CD4-positive, alpha-beta T cell (primary cell): ENCODE measurements at regions not wholly inside any gene's neighbourhood (a gene's known extent, or its start where the extent isn't known, plus 50 kb on each side); places are given as distances from the start of the nearest gene placed in this dataset.

Source experiments
- ATAC-seq: fragments of 200-7000 bp; cut with Tn5 transposase; one replicate; pipeline ENCODE4 v1.10.0; 2022; ENCODE audit warnings: mild to moderate bottlenecking; ENCODE audit not compliant: poor library complexity
- CTCF ChIA-PET: fragments of 350-600 bp; sonication (Branson Sonifier 250); formaldehyde crosslinking; loops from one replicate; lab custom pipeline; 2021; ENCODE audit warnings: antibody characterized with exemption, inconsistent platforms; lab: Charles Lee
- POLR2A ChIA-PET: fragments of 350-600 bp; sonication (Branson Sonifier 250); formaldehyde crosslinking; loops from one replicate; lab custom pipeline; 2021; ENCODE audit warnings: antibody characterized with exemption, inconsistent platforms; lab: Charles Lee
- DNase-seq, 14 experiments: peaks; one replicate each; pipeline ENCODE4 v3.0.0-alpha.2; 2013 to 2020; ENCODE audit warnings: mixed read lengths in 2 of 14
- H3K27ac ChIP-seq, 2 donors: one replicate each; pipeline versions ENCODE4 v1.5.1 to v1.7.0; 2013; ENCODE audit warnings: low read length in 2 of 2, low read depth in 1 of 2, mild to moderate bottlenecking in 1 of 2
- H3K27me3 ChIP-seq, 2 experiments: 1 replicate in 1 of 2; 2 replicates in 1 of 2; pipeline versions ENCODE4 v1.6.1 to v1.7.0; 2013; ENCODE audit warnings: low read length in 2 of 2, control low read depth in 1 of 2, mild to moderate bottlenecking in 1 of 2, moderate library complexity in 1 of 2; ENCODE audit not compliant: insufficient read depth in 2 of 2, control insufficient read depth in 1 of 2
- H3K36me3 ChIP-seq: one replicate; pipeline ENCODE4 v1.6.1; 2013; ENCODE audit warnings: low read length, control low read depth; ENCODE audit not compliant: insufficient read depth
- H3K4me1 ChIP-seq: one replicate; pipeline ENCODE4 v1.6.1; 2013; ENCODE audit warnings: low read length, control low read depth; ENCODE audit not compliant: insufficient read depth
- H3K4me3 ChIP-seq: one replicate; pipeline ENCODE4 v1.5.1; 2013; ENCODE audit warnings: mild to moderate bottlenecking, low read length, moderate library complexity
- H3K9me3 ChIP-seq, 2 experiments: 1 replicate in 1 of 2; 2 replicates in 1 of 2; pipeline versions ENCODE4 v1.6.1 to v1.7.0; 2013; ENCODE audit warnings: low read length in 2 of 2, mild to moderate bottlenecking in 2 of 2, control low read depth in 1 of 2, moderate library complexity in 1 of 2; ENCODE audit not compliant: control insufficient read depth in 1 of 2, insufficient read depth in 1 of 2
- H3K27ac Mint-ChIP-seq: one replicate; pipeline ENCODE4 v1.8.0; 2020; ENCODE audit warnings: mixed read lengths
- H3K27me3 Mint-ChIP-seq: one replicate; pipeline ENCODE4 v1.8.0; 2021; ENCODE audit warnings: mixed read lengths
- H3K36me3 Mint-ChIP-seq: one replicate; pipeline ENCODE4 v1.8.0; 2021; ENCODE audit warnings: low read depth, mixed read lengths
- H3K4me1 Mint-ChIP-seq: one replicate; pipeline ENCODE4 v1.8.0; 2021; ENCODE audit warnings: low read depth, mixed read lengths
- H3K4me3 Mint-ChIP-seq: one replicate; pipeline ENCODE4 v1.8.0; 2020; ENCODE audit warnings: mild to moderate bottlenecking, mixed read lengths
- H3K9me3 Mint-ChIP-seq: one replicate; pipeline ENCODE4 v1.8.0; 2020; ENCODE audit warnings: mixed read lengths
- intact Hi-C, 2 experiments: fragments of 100-400 bp; cut with DNase I in 1 of 2; cut with micrococcal nuclease in 1 of 2; formaldehyde crosslinking; loops; one replicate each; pipeline versions ENCODE4 v1.15.1 to v1.9.0; 2023 to 2025; cut with DNase I, micrococcal nuclease
- TF ChIP-seq, protein P1 (sequence below): fragments of 200-600 bp; IDR thresholded peaks from one replicate; pipeline ENCODE4 v1.8.0; 2022; ENCODE audit warnings: antibody characterized with exemption, mild to moderate bottlenecking

DNA sequence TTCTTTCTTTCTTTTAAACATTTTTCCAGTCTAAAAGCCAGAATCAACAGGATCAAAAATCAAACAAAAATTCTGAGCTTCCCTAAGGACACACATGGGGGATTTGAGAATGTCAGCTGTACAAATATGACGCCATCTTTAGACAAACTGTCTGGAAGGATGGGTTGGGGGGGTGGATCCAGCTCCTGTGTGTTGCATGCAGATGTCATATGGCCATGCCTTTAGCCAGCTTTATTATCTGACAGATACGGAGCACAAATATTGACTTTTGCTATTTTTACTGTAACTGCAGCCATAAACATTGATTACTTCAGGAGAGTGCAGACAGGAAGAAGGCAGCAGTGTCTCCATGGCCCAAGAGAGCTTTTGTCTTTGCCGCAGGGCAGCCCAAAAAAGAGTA lies 279.4 kb upstream of the ELAC2 start:
- CTCF ChIA-PET: no interaction called here
- no peak for DNase-seq

DNA sequence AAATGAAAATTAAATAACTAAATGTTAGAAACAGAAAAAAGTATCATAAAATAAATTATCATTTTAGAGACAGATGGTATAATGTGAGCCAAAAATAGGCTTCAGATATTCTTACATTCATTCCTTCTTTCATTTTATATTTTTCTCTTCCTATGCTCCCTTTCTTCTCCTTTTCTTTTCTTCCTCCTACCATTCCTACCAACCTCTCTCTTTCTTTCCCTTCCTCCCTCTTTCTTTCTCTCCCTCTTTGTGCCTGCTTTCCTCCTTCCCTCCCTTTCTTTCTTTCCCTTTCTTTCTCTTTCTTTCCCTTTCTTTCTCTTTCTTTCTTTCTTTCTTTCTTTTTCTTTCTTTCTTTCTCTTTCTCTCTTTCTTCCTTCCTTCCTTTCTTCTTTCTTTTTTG lies 275.6 kb upstream of the ELAC2 start:
- Histone ChIP-seq H3K4me1 (no peaks in the 10 kb centered on the region), H3K27ac (no peak overlapping the region), H3K36me3 (no peaks in the 10 kb centered on the region), H3K9me3 (peaks cover 0 to 3% of the 10 kb centered on the region in 2 experiments), H3K27me3 (no peaks in the 10 kb centered on the region), H3K4me3 (no peak overlapping the region)
- Mint-ChIP-seq H3K27ac (no peak overlapping the region), H3K4me1 (no peaks in the 10 kb centered on the region), H3K36me3 (no peaks in the 10 kb centered on the region), H3K27me3 (no peaks in the 10 kb centered on the region), H3K4me3 (no peak overlapping the region), H3K9me3 (no peaks in the 10 kb centered on the region)
- intact Hi-C loops: no loop called here
- no peak for DNase-seq
- CTCF ChIA-PET: no interaction called here
- ATAC-seq: no peak
- POLR2A ChIA-PET: no interaction called here
- TF ChIP-seq, protein P1, sequence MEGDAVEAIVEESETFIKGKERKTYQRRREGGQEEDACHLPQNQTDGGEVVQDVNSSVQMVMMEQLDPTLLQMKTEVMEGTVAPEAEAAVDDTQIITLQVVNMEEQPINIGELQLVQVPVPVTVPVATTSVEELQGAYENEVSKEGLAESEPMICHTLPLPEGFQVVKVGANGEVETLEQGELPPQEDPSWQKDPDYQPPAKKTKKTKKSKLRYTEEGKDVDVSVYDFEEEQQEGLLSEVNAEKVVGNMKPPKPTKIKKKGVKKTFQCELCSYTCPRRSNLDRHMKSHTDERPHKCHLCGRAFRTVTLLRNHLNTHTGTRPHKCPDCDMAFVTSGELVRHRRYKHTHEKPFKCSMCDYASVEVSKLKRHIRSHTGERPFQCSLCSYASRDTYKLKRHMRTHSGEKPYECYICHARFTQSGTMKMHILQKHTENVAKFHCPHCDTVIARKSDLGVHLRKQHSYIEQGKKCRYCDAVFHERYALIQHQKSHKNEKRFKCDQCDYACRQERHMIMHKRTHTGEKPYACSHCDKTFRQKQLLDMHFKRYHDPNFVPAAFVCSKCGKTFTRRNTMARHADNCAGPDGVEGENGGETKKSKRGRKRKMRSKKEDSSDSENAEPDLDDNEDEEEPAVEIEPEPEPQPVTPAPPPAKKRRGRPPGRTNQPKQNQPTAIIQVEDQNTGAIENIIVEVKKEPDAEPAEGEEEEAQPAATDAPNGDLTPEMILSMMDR: no peak

More for the DNA sequence above, 279.4 kb upstream of the ELAC2 start:
- no peak overlapping the region for H3K27ac Mint-ChIP-seq
- TF ChIP-seq, protein P1: no peak
- no peaks in the 10 kb centered on the region for H3K36me3 Mint-ChIP-seq
- H3K27me3 Mint-ChIP-seq: no peaks in the 10 kb centered on the region
- H3K9me3 Mint-ChIP-seq: no peaks in the 10 kb centered on the region
- Histone ChIP-seq H3K4me3 (no peak overlapping the region), H3K27ac (no peak overlapping the region), H3K36me3 (no peaks in the 10 kb centered on the region), H3K4me1 (no peaks in the 10 kb centered on the region), H3K9me3 (no peaks in the 10 kb centered on the region), H3K27me3 (no peaks in the 10 kb centered on the region)
- POLR2A ChIA-PET: no interaction called here
- intact Hi-C loops: no loop called here
- no peak overlapping the region for H3K4me3 Mint-ChIP-seq
- ATAC-seq: no peak
- H3K4me1 Mint-ChIP-seq: no peaks in the 10 kb centered on the region

DNA sequence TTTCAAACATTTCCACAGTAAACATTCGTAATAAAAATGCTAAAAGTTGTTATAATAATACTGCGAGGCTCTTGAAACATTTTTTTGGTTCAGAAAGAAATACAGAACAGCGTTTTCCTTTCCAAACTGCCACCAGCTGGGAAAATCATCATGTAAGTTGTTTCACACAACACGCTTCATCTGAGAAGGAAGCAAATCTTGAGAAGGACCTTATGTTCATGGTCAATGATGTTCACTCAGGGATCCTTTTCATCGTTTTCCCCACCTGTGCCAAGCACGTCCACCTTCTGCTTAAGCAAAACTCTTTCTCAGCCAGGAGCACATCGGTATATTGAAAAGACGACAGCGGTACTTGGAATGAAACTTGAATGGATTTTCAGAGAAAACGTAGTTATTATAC lies 274.5 kb upstream of the ELAC2 start:
- no peaks in the 10 kb centered on the region for H3K36me3 ChIP-seq
- no peaks in the 10 kb centered on the region for H3K4me1 Mint-ChIP-seq
- H3K27me3 ChIP-seq: no peaks in the 10 kb centered on the region
- H3K9me3 Mint-ChIP-seq: no peaks in the 10 kb centered on the region
- no peak overlapping the region for H3K4me3 Mint-ChIP-seq
- ChIA-PET CTCF (no interaction called here), POLR2A (no interaction called here)
- no peak overlapping the region for H3K27ac ChIP-seq
- no peak overlapping the region for H3K4me3 ChIP-seq
- H3K4me1 ChIP-seq: no peaks in the 10 kb centered on the region
- H3K27ac Mint-ChIP-seq: no peak overlapping the region
- TF ChIP-seq, protein P1: no peak
- peaks cover 0 to 3% of the 10 kb centered on the region in 2 experiments for H3K9me3 ChIP-seq
- ATAC-seq (no peak), DNase-seq (no peak)
- intact Hi-C loops: no loop called here
- no peaks in the 10 kb centered on the region for H3K36me3 Mint-ChIP-seq
- H3K27me3 Mint-ChIP-seq: no peaks in the 10 kb centered on the region
